ENCODE measurements at regions not wholly inside any gene's neighbourhood (a gene's known extent, or its start where the extent isn't known, plus 50 kb on each side); places are given as distances from the start of the nearest gene placed in this dataset.
"Not testable (repeated sequence)": the region's sequence is repeated elsewhere in the genome, so short reads cannot be mapped to it uniquely, and the experiment has no call there.

- not testable (repeated sequence) for DNase-seq (ENCODE audit: low read depth)
Measured at GRCh38 chr1:55784941-55785450, 569.8 kb upstream of the USP24 start.

- DNase-seq (ENCODE audit: low read depth), result peak; percentile 98
Measured at GRCh38 chr1:55781944-55782482, 566.8 kb upstream of the USP24 start.

DNA sequence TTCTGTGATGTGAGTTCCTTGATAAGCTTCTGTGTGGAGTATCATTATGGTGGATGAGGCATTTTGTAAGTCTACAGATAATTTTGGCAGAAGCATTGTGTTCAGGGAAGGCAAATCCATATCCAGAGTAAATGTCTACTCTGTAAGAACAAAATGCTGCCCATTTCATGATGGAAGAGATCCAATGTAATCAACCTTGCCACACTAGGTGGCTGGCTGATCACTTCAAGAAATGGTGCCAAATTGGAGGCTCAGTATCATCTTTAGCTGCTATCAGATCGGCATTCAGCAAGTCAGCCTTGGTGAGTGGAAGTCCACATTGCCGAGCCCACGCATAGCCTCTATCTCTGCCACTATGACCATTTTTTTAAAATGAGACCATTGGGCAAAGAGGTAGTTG is 565.8 kb upstream of the USP24 start:
- DNase-seq (ENCODE audit: low read depth), result no peak

GRCh38 chr1:55777545-55777944 is 562.4 kb upstream of the USP24 start:
- DNase-seq (ENCODE audit: low read depth), result no peak

- DNase-seq (ENCODE audit: low read depth), result no peak
Measured at GRCh38 chr1:55775007-55775406, 559.8 kb upstream of the USP24 start.

DNA sequence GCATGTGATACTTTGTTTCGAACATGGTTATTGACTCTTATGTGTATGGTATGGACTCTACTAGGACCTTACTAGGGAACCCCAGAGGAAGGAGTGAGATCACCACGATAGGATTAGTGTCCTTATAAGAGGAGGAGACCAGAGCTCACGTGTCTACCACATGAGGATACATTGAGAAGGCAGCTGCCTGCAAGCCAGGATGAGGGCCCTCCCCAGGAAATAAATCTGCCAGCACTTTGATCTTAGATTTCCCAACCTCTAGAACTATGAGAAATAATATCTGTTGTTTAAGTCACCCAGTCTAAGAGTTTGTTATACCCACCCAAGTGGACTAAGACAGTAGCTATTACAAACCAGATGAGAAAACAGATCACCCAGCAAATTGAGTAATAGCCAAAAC is 559.3 kb upstream of the USP24 start:
- no peak for DNase-seq (ENCODE audit: low read depth)

DNA sequence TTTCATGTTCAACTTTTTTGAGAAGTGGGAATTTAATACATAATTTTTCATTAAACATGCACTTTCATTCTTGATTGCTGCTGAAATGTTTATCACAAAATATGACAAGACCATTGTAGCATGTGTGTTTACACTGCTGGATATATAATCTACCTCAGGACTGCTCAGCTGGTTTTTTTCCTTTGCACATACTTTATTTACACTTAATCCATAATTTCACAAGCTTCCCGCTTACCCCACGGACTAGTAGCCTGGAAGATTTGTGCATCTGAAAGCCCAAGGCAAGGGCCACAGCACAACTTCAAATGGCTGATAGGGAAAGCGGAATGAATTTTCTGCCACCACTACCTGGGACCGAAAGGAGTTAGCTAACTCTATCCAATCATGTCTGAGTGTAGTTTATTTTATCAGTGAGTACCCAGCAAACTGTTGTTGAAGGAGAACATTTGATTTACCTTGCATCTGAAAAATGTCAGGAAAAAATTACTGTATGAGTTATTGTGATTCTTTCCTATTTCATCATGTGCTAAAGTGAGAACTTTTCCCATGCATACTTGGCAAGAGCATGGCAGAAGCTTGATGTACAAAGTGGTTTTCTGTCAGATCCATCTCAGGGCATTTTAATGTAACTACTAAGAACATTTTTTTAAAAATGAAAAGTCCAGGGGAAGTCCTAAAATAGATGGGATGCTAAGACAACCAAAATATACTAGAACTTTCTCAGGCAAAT is 558.2 kb upstream of the USP24 start:
- DNase-seq (ENCODE audit: low read depth), result no peak

- no peak for DNase-seq (ENCODE audit: low read depth)
Measured at GRCh38 chr1:55768327-55768952, 553.3 kb upstream of the USP24 start.

DNA sequence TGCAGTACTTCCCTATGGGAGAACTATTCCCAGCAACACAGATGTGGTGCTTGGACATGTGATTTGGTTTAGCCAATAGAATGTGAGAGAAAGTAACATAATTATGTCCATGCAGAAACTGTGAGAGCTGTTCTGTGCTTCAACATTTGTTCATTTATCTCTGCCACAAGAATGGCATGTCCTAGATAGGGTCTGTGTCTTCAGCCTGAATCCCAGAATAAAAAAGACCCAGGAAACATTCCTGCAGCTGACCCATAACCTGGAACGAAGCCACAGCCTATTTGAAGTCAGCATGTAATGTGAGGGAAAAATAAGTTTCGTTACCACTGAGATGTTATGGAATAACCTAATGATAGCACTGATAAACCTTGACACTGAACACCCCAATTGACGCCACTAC is 552.0 kb upstream of the USP24 start:
- DNase-seq (ENCODE audit: low read depth), result no peak

DNA sequence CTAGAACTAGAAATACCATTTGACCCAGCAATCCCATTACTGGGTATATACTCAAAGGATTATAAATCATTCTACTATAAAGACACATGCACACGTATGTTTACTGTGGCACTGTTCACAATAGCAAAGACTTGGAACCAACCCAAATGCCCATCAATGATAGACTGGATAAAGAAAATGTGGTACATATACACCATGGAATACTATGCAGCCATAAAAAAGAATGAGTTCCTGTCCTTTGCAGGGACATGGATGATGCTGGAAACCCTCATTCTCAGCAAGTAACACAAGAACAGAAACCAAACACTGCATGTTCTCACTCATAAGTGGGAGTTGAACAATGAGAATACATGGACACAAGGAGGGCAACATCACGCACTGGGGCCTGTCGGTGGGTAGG is 550.3 kb upstream of the USP24 start:
- DNase-seq (ENCODE audit: low read depth), result not testable (repeated sequence)

DNA sequence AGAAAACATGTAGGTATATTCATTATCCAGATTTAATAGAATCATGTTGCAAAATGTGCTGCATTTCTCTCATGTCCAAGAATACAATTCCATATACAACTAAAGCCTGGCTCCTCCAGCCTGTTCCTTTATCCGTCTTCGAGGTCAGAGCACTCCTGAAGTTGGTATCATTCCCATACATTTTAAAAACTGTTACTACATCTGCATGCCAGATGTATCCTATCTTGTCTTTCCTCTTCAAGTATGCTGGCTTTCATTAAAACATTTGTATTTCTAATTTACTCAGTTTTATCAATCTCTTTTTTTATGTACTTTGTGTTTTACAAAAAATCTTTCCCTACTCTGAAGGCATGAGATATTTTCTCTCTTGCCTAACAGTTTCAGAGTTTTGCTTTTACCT is 536.6 kb upstream of the USP24 start:
- no peak for DNase-seq (ENCODE audit: low read depth)

DNA sequence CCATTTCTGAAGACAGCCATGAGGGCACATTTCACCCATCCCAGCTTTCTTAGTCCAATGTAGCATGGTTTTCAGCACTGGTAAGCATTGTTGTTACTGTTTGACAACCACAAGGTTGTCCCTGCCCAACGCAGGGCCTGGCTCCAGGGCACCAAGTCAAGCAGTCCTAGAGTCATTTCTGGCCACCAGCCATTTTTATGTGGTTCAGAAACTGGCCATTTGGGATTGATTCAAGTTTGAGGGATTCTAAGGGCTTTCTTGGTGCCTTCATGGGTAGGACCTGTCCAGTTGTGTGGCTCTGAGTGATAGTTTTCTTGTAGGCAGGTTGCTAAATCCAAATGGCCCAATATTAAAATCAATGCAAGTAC is 535.4 kb upstream of the USP24 start:
- no peak for DNase-seq (ENCODE audit: low read depth)

DNA sequence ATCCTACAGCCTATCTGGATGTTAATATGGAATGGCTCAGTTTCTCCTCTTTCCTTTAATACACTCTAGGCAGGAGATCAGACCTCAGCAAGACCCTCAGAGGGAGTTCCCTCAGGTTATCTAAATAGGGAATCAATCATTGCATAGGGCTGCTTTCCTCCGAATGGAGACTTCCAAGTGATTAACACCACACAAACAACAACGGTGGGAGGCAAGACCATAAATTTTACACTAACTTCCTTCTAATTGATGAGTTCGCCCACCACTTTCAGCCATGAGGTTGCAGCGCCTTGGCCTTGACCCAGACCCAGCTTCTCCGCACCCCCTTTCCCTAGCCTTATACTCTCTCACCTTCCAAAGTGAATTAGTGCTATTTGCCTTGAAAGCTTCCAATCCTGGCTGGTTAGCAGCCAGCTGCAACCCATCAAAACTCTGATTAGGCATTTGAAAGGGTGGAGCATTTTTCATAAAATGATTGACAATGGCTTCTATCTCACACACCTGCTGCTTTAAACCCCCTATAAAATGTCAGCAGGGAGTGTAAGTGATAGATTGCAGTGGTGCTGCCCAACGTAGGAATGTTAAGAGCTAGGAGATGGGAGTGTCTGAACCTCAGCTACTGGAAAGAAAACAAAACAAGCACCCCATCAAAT is 534.9 kb upstream of the USP24 start:
- no peak for DNase-seq (ENCODE audit: low read depth)

DNA sequence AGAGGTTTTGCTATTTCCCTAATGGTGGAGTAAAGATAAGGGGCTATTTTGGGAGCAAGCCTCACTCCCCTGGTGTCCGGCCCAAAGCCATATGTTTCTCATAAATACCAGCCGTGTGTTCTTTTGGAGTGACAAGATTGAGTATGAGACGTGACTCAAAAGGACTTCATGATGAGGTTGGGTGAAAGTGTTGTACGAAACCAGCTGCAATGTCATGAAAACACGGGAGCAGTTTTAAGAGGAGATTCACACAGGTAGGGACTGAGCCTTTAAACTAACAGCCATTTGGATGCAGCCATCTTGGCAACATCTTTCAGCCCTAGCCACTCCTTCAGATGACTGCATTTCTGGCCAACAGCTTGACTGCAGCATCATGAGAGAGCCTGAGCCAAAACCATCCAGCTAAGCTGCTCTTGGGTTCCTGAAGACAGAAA is 532.3 kb upstream of the USP24 start:
- no peak for DNase-seq (ENCODE audit: low read depth)

GRCh38 chr1:55746710-55747109 is 531.5 kb upstream of the USP24 start:
- no peak for DNase-seq (ENCODE audit: low read depth)

DNA sequence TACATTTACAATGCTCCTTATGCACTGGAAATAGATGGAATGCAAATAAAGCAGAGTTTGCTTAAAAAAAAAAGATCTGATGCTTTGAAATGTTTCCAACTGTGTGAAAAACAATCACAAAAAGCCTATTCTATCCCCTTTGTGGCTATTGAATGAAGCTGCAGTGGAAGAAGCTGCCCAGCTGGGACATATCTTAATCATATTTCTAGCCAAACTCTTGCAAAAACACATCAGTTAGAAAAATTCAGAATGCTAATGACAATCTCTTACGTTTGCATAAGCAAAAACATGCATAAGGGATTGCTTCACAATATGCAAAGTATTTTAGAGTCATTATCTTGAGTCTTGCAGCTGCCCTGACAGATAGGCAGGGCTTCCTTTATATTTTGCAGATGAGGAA is 526.4 kb upstream of the USP24 start:
- DNase-seq (ENCODE audit: low read depth), result no peak

- DNase-seq (ENCODE audit: low read depth), result peak; percentile 71
Measured at GRCh38 chr1:55735106-55735505, 519.9 kb upstream of the USP24 start.

- DNase-seq (ENCODE audit: low read depth), result peak; percentile 50
Measured at GRCh38 chr1:55726994-55727393, 511.8 kb upstream of the USP24 start.

DNA sequence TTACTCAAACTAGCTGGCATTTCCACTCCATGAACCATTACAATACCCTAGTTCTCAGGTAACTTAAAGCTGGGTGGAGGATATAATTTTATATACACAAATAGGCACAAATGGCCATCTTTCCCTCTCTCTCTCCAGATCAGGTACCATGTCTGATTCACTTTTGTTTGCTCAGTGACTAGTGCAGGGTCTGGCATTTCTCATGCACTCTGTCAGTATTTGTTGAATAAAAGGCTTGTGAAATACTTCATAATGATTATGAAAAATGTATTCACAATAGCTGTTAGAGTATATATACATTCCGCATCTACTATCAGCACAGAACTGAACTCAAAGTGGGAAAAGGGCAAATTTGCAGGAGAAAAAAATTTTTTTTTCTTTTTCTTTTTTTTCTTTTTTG is 510.2 kb upstream of the USP24 start:
- DNase-seq (ENCODE audit: low read depth), result no peak

DNA sequence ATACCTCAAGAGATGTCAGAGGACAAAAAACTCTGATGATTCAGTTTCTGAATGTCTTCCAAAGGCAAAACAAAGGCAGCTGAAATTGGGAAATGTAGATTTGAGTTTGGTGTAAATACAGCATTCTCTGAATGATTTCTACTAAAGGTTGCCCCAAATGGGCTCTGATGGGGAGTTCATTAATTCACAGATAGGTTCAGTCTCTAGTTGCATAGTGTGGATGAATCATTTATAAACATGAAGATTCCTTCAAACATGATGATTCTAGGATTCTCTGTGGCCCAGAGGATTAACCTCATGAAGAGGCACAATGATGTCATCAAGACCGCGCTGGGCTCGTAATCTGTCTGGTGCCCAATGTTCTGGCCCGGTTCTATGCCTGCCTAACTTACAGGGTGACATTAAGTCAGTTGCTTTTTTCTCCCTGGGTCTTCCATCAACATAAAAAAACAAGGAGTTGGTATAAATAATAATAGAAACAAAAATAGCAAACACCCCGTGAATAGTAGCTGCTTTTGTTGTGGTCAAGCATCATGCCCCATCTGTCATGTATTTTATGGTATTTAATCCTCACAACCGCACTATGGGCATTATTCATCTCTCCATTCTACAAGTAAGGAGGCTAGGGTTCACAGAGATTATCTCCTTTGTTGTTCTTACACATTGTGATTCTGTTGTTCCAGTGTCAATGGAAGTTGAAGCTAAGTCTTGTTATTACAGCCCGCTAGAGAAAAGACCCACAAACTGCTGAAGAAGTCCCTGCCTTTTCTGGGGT is 509.6 kb upstream of the USP24 start:
- peak; percentile 33 for DNase-seq (ENCODE audit: low read depth)

- DNase-seq (ENCODE audit: low read depth), result peak; percentile 43
Measured at GRCh38 chr1:55723001-55723400, 507.8 kb upstream of the USP24 start.

- DNase-seq (ENCODE audit: low read depth), result no peak
Measured at GRCh38 chr1:55720261-55720660, 505.1 kb upstream of the USP24 start.

Data from renal cortical epithelial cell (primary cell).